IMR-90 (cell line): ENCODE measurements at regions not wholly inside any gene's neighbourhood (a gene's known extent, or its start where the extent isn't known, plus 50 kb on each side); places are given as distances from the start of the nearest gene placed in this dataset.

ENCODE experiments used
- ATAC-seq: fragments of 200-7000 bp; cut with Tn5 transposase; 2 replicates; pipeline ENCODE4 v1.9.1; 2020; ENCODE audit warnings: low read depth, mild to moderate bottlenecking, moderate library complexity
- BruUV-seq: library from RNA; stranded (reverse); fragments of 400-500 nt; replicated peaks from 2 replicates; lab custom pipeline; 2021; lab: Mats Ljungman, UMichigan
- CTCF ChIA-PET: fragments of 300-600 bp; formaldehyde crosslinking; extraction: SDS; loops from one replicate; lab custom pipeline; 2021; ENCODE audit warnings: antibody characterized with exemption; lab: Yijun Ruan, JAX
- POLR2A ChIA-PET: fragments of 300-600 bp; sonication (Branson Sonifier 250); formaldehyde crosslinking; loops from one replicate; lab custom pipeline; 2022; ENCODE audit warnings: antibody characterized with exemption; ENCODE audit not compliant: unreplicated experiment; lab: Charles Lee
- DNase-seq: peaks from one replicate; pipeline ENCODE4 v3.0.0; 2013
- H2AFZ ChIP-seq: replicated peaks from 2 replicates; pipeline ENCODE3; 2013; ENCODE audit warnings: low read length, mild to moderate bottlenecking; ENCODE audit not compliant: poor library complexity
- H2AK5ac ChIP-seq: 2 replicates; pipeline ENCODE4 v1.6.1; 2013; ENCODE audit warnings: low read depth, low read length, inconsistent platforms
- H2AK9ac ChIP-seq: replicated peaks from 2 replicates; pipeline ENCODE3; 2013; ENCODE audit warnings: mild to moderate bottlenecking, low read depth, low read length, moderate library complexity; ENCODE audit not compliant: poor library complexity
- H2BK120ac ChIP-seq: 2 replicates; pipeline ENCODE4 v1.6.1; 2013; ENCODE audit warnings: low read depth, low read length, inconsistent platforms
- H2BK15ac ChIP-seq: 3 replicates; pipeline ENCODE4 v1.6.1; 2013; ENCODE audit warnings: low read depth, low read length, inconsistent platforms
- H2BK20ac ChIP-seq: 2 replicates; pipeline ENCODE4 v1.6.1; 2013; ENCODE audit warnings: low read depth, mild to moderate bottlenecking, inconsistent platforms, low read length, moderate library complexity
- H2BK5ac ChIP-seq: 2 replicates; pipeline ENCODE4 v1.6.1; 2013; ENCODE audit warnings: mild to moderate bottlenecking, low read depth, low read length, inconsistent platforms; ENCODE audit not compliant: poor library complexity, severe bottlenecking
- H3K14ac ChIP-seq: replicated peaks from 2 replicates; pipeline ENCODE4 v1.6.1; 2013; ENCODE audit warnings: low read depth, low read length, inconsistent platforms
- H3K18ac ChIP-seq: 2 replicates; pipeline ENCODE4 v1.6.1; 2013; ENCODE audit warnings: low read depth, low read length, control low read depth
- H3K23ac ChIP-seq: 2 replicates; pipeline ENCODE4 v1.6.1; 2013; ENCODE audit warnings: low read depth, low read length, inconsistent platforms
- H3K27ac ChIP-seq: 2 replicates; pipeline ENCODE4 v1.5.1; 2013; ENCODE audit warnings: mild to moderate bottlenecking, control low read depth, low read length; ENCODE audit not compliant: insufficient read depth
- H3K27me3 ChIP-seq: 2 replicates; pipeline ENCODE4 v1.6.1; 2013; ENCODE audit warnings: low read length; ENCODE audit not compliant: control insufficient read depth, insufficient read depth
- H3K36me3 ChIP-seq: 2 replicates; pipeline ENCODE4 v1.6.1; 2013; ENCODE audit warnings: low read length, mixed read lengths; ENCODE audit not compliant: control insufficient read depth, insufficient read depth
- H3K4ac ChIP-seq: 2 replicates; pipeline ENCODE4 v1.6.1; 2013; ENCODE audit warnings: low read depth, low read length, inconsistent platforms
- H3K4me1 ChIP-seq: 2 replicates; pipeline ENCODE4 v1.6.1; 2013; ENCODE audit warnings: low read length, mixed read lengths; ENCODE audit not compliant: control insufficient read depth, insufficient read depth
- H3K4me2 ChIP-seq: 2 replicates; pipeline ENCODE4 v1.6.1; 2013; ENCODE audit warnings: low read depth, mild to moderate bottlenecking, control low read depth, low read length, moderate library complexity
- H3K4me3 ChIP-seq: 2 replicates; pipeline ENCODE4 v1.5.1; 2013; ENCODE audit warnings: low read depth, mild to moderate bottlenecking, control low read depth, low read length, moderate library complexity; ENCODE audit not compliant: insufficient read depth
- H3K56ac ChIP-seq: 2 replicates; pipeline ENCODE4 v1.6.1; 2013; ENCODE audit warnings: low read length, inconsistent platforms; ENCODE audit not compliant: insufficient read depth; ENCODE audit errors: extremely low read depth
- H3K79me1 ChIP-seq, 2 experiments: 2 replicates each; pipeline ENCODE4 v1.6.1; 2013; ENCODE audit warnings: low read length in 2 of 2, inconsistent platforms in 1 of 2, low read depth in 1 of 2
- H3K9ac ChIP-seq: 2 replicates; pipeline ENCODE4 v1.6.1; 2013; ENCODE audit warnings: low read depth, low read length, control low read depth
- H3K9me1 ChIP-seq: 2 replicates; pipeline ENCODE4 v1.6.1; 2013; ENCODE audit warnings: low read length, inconsistent platforms; ENCODE audit not compliant: insufficient read depth
- H3K9me3 ChIP-seq: 2 replicates; pipeline ENCODE4 v1.6.1; 2013; ENCODE audit warnings: low read length; ENCODE audit not compliant: control insufficient read depth, insufficient read depth
- H4K20me1 ChIP-seq: 2 replicates; pipeline ENCODE4 v1.6.1; 2013; ENCODE audit warnings: low read length, inconsistent platforms; ENCODE audit not compliant: insufficient read depth
- H4K5ac ChIP-seq: 2 replicates; pipeline ENCODE4 v1.6.1; 2013; ENCODE audit warnings: mild to moderate bottlenecking, low read depth, low read length, control low read depth
- H4K8ac ChIP-seq, 2 experiments: 2 replicates each; pipeline ENCODE4 v1.6.1; 2013; ENCODE audit warnings: low read depth in 2 of 2, low read length in 2 of 2, control low read depth in 1 of 2, inconsistent platforms in 1 of 2
- H4K91ac ChIP-seq: 2 replicates; pipeline ENCODE4 v1.6.1; 2013; ENCODE audit warnings: low read depth, low read length, inconsistent platforms; ENCODE audit not compliant: insufficient read depth
- ELK1 ChIP-seq: fragments of 150-350 bp; IDR thresholded peaks from 2 replicates; pipeline ENCODE4 v1.6.1; 2016; ENCODE audit warnings: low read depth, mild to moderate bottlenecking, low read length, moderate library complexity, borderline replicate concordance
- RCOR1 ChIP-seq: IDR thresholded peaks from 2 replicates; pipeline ENCODE4 v1.6.1; 2012; ENCODE audit warnings: mild to moderate bottlenecking, low read length, improper control_type of control experiment; ENCODE audit not compliant: insufficient replicate concordance
- WGBS, 2 experiments: methylation state at CpG; one replicate each; pipeline versions ENCODE4 v1.1.5 to v1.1.7; 2013; ENCODE audit warnings: missing lambda C conversion rate in 2 of 2; ENCODE audit not compliant: insufficient read length in 1 of 2; ENCODE audit errors: extremely low coverage in 2 of 2; 5-methylcytosine and 5-hydroxymethylcytosine counted together
- dilution Hi-C: fragments of 300-500 bp; cut with HindIII; formaldehyde crosslinking; loops from one replicate; pipeline ENCODE4 v1.14.3; 2018; ENCODE audit warnings: low sequenced_read_pairs; ENCODE audit not compliant: unreplicated experiment
- in situ Hi-C: fragments of 300-500 bp; cut with MboI; formaldehyde crosslinking; loops from 3 replicates; pipeline ENCODE4 v1.14.3; 2019; ENCODE audit warnings: low sequenced_read_pairs, inconsistent platforms, mixed read lengths
- intact Hi-C: fragments of 100-400 bp; cut with micrococcal nuclease; formaldehyde crosslinking; loops from 2 replicates; pipeline ENCODE4 v1.10.0; 2022

GRCh38 chr18:33854086-33854826 lies 276.2 kb downstream of the ASXL3 start:
- H2BK15ac ChIP-seq: no peak overlapping the region
- H2BK5ac ChIP-seq: no peak overlapping the region
- no peak overlapping the region for H3K18ac ChIP-seq
- no peaks in the 10 kb centered on the region for H4K20me1 ChIP-seq
- no peak overlapping the region for H3K56ac ChIP-seq
- H2AFZ ChIP-seq: no peak overlapping the region
- H3K4me3 ChIP-seq: no peak overlapping the region
- H3K14ac ChIP-seq: no peak overlapping the region
- H3K9me3 ChIP-seq: no peaks in the 10 kb centered on the region
- H3K4ac ChIP-seq: no peak overlapping the region
- DNase-seq (no peak), ATAC-seq (no peak)
- POLR2A ChIA-PET: no interaction called here
- H3K27ac ChIP-seq: no peak overlapping the region
- BruUV-seq: no TSS peak
- TF ChIP-seq ELK1: no peak
- TF ChIP-seq RCOR1: no peak
- no CpG with 5 or more reads among the region's 4 CpGs for WGBS, 2 experiments
- no peak overlapping the region for H2BK120ac ChIP-seq
- H3K27me3 ChIP-seq: no peaks in the 10 kb centered on the region
- no peaks in the 10 kb centered on the region for H3K9me1 ChIP-seq
- H4K91ac ChIP-seq: no peak overlapping the region
- H3K23ac ChIP-seq: no peak overlapping the region
- no peak overlapping the region for H2AK9ac ChIP-seq
- no peak overlapping the region for H4K8ac ChIP-seq
- intact Hi-C loops (no loop called here), in situ Hi-C loops (no loop called here), dilution Hi-C loops (no loop called here)
- no peak overlapping the region for H2AK5ac ChIP-seq
- no peak overlapping the region for H4K5ac ChIP-seq
- H2BK20ac ChIP-seq: no peak overlapping the region
- H3K4me1 ChIP-seq: no peaks in the 10 kb centered on the region
- H3K36me3 ChIP-seq: no peaks in the 10 kb centered on the region
- H3K79me1 ChIP-seq: no peaks in the 10 kb centered on the region
- H3K9ac ChIP-seq: no peak overlapping the region
- CTCF ChIA-PET: no interaction called here
- no peak overlapping the region for H3K4me2 ChIP-seq
